ENCODE measurements at regions not wholly inside any gene's neighbourhood (a gene's known extent, or its start where the extent isn't known, plus 50 kb on each side); places are given as distances from the start of the nearest gene placed in this dataset.

- no peak for DNase-seq (ENCODE audit: extremely low read depth, low read depth)
- no peak for TF ChIP-seq CTCF (IDR thresholded peaks at IDR 0.05; ENCODE audit: low read depth, low read length)
Measured at GRCh38 chr2:176704282-176704858, 435.1 kb downstream of the MTX2 start.

GRCh38 chr2:176709149-176709951 is 440.1 kb downstream of the MTX2 start:
- no peak for DNase-seq (ENCODE audit: extremely low read depth, low read depth)
- no peak for TF ChIP-seq CTCF (IDR thresholded peaks at IDR 0.05; ENCODE audit: low read depth, low read length)

- no peak for DNase-seq (ENCODE audit: extremely low read depth, low read depth)
- no peak for TF ChIP-seq CTCF (IDR thresholded peaks at IDR 0.05; ENCODE audit: low read depth, low read length)
Measured at GRCh38 chr2:176709991-176710390, 440.7 kb downstream of the MTX2 start.

- no peak for DNase-seq (ENCODE audit: extremely low read depth, low read depth)
- TF ChIP-seq CTCF (IDR thresholded peaks at IDR 0.05; ENCODE audit: low read depth, low read length), result no peak
Measured at GRCh38 chr2:176710657-176711186, 441.5 kb downstream of the MTX2 start.

GRCh38 chr2:176725873-176726645 is 456.8 kb downstream of the MTX2 start:
- no peak for TF ChIP-seq CTCF (IDR thresholded peaks at IDR 0.05; ENCODE audit: low read depth, low read length)
- no peak for DNase-seq (ENCODE audit: extremely low read depth, low read depth)

- DNase-seq (ENCODE audit: extremely low read depth, low read depth), result no peak
- TF ChIP-seq CTCF (IDR thresholded peaks at IDR 0.05; ENCODE audit: low read depth, low read length), result no peak
Measured at GRCh38 chr2:176727696-176728095, 458.5 kb downstream of the MTX2 start.
